Tibial artery (tissue), 4 donors: ENCODE measurements at regions not wholly inside any gene's neighbourhood (a gene's known extent, or its start where the extent isn't known, plus 50 kb on each side); places are given as distances from the start of the nearest gene placed in this dataset.

Experiments
- DNase-seq, 2 donors: peaks; one replicate each; pipeline ENCODE4 v3.0.0-alpha.2; 2019
- H3K27ac ChIP-seq, 2 donors: fragments of 200-600 bp; sonication (generic) in 1 of 2; 1 replicate in 1 of 2; 2 replicates in 1 of 2; pipeline ENCODE4 v1.5.1; 2018 to 2019; ENCODE audit warnings: mild to moderate bottlenecking in 1 of 2
- H3K27me3 ChIP-seq, 2 donors: fragments of 200-600 bp; sonication (generic) in 1 of 2; one replicate each; pipeline versions ENCODE4 v1.5.1 to v1.6.0; 2016 to 2019
- H3K36me3 ChIP-seq, 3 donors: fragments of 200-600 bp; sonication (generic) in 2 of 3; one replicate each; pipeline ENCODE4 v1.5.1; 2016 to 2019; ENCODE audit warnings: mild to moderate bottlenecking in 2 of 3
- H3K4me1 ChIP-seq, 4 donors: fragments of 200-600 bp; sonication (generic) in 2 of 4; 1 replicate in 3 of 4; 2 replicates in 1 of 4; pipeline ENCODE4 v1.5.1; 2016 to 2019
- H3K4me3 ChIP-seq, 2 donors: fragments of 200-600 bp; sonication (generic) in 1 of 2; 1 replicate in 1 of 2; 2 replicates in 1 of 2; pipeline ENCODE4 v1.5.1; 2018 to 2019; ENCODE audit warnings: mild to moderate bottlenecking in 2 of 2
- H3K9me3 ChIP-seq, 3 donors: fragments of 200-600 bp; sonication (generic) in 1 of 3; one replicate each; pipeline ENCODE4 v1.5.1; 2016 to 2019
- intact Hi-C: fragments of 100-400 bp; cut with DNase I; formaldehyde crosslinking; loops from one replicate; pipeline ENCODE4 v1.15.0; 2023; ENCODE audit warnings: low total_unique reads
- TF ChIP-seq, protein P1 (sequence below), 2 experiments: fragments of 200-600 bp in 1 of 2; fragments of 450-650 bp in 1 of 2; IDR thresholded peaks; one replicate each; pipeline ENCODE4 v1.5.1; 2017 to 2019; ENCODE audit warnings: antibody characterized with exemption in 2 of 2, mild to moderate bottlenecking in 1 of 2, moderate library complexity in 1 of 2

DNA sequence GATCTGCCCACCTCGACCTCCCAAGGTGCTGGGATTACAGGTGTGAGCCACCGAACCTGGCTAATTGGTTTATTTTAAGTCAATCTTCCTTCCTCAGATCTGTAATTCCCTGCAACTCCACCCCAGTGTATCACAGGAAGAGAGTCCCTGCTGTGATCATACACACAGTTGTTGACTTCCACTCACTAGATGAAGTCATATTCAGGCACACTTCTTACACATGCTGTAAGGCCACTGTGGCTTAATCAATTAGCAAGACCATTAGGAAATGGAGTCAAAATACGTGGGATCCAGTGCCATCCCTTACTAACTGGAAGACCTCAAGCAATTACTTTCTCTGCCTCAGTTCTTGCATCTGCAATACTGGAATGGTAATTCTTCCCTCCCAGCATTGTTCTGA, 66.1 kb upstream of the PAX2 start:
- intact Hi-C loops = no loop called here
- Histone ChIP-seq H3K9me3 (no peaks in the 10 kb centered on the region), H3K27ac (no peak overlapping the region), H3K4me1 (peaks cover 0 to 3% (median 1%) of the 10 kb centered on the region in 4 donors), H3K36me3 (no peaks in the 10 kb centered on the region), H3K4me3 (no peak overlapping the region), H3K27me3 (peaks cover 0 to 72% of the 10 kb centered on the region in 2 donors)
- TF ChIP-seq, protein P1, sequence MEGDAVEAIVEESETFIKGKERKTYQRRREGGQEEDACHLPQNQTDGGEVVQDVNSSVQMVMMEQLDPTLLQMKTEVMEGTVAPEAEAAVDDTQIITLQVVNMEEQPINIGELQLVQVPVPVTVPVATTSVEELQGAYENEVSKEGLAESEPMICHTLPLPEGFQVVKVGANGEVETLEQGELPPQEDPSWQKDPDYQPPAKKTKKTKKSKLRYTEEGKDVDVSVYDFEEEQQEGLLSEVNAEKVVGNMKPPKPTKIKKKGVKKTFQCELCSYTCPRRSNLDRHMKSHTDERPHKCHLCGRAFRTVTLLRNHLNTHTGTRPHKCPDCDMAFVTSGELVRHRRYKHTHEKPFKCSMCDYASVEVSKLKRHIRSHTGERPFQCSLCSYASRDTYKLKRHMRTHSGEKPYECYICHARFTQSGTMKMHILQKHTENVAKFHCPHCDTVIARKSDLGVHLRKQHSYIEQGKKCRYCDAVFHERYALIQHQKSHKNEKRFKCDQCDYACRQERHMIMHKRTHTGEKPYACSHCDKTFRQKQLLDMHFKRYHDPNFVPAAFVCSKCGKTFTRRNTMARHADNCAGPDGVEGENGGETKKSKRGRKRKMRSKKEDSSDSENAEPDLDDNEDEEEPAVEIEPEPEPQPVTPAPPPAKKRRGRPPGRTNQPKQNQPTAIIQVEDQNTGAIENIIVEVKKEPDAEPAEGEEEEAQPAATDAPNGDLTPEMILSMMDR (IDR thresholded peaks at IDR 0.05) = no peak
- no peak for DNase-seq

- no peak for DNase-seq
- intact Hi-C loops = no loop called here
- Histone ChIP-seq H3K4me1 (peaks cover 0 to 3% (median 1%) of the 10 kb centered on the region in 4 donors), H3K4me3 (no peak overlapping the region), H3K27me3 (peaks cover 0 to 93% of the 10 kb centered on the region in 2 donors), H3K27ac (no peak overlapping the region), H3K36me3 (no peaks in the 10 kb centered on the region), H3K9me3 (no peaks in the 10 kb centered on the region)
- TF ChIP-seq, protein P1 (IDR thresholded peaks at IDR 0.05) = no peak
Measured at GRCh38 chr10:100683004-100683403, 62.4 kb upstream of the PAX2 start.

GRCh38 chr10:100683545-100684300, 61.7 kb upstream of the PAX2 start:
- H3K9me3 ChIP-seq = no peaks in the 10 kb centered on the region
- intact Hi-C loops = no loop called here
- no peak for DNase-seq
- H3K4me1 ChIP-seq = peaks cover 0 to 3% (median 1%) of the 10 kb centered on the region in 4 donors
- TF ChIP-seq, protein P1 (IDR thresholded peaks at IDR 0.05) = no peak
- H3K27ac ChIP-seq = no peak overlapping the region
- no peaks in the 10 kb centered on the region for H3K36me3 ChIP-seq
- no peak overlapping the region for H3K4me3 ChIP-seq
- peaks cover 0 to 95% of the 10 kb centered on the region in 2 donors for H3K27me3 ChIP-seq

GRCh38 chr10:100684688-100685235, 60.6 kb upstream of the PAX2 start:
- intact Hi-C loops = no loop called here
- H3K9me3 ChIP-seq = no peaks in the 10 kb centered on the region
- TF ChIP-seq, protein P1 (IDR thresholded peaks at IDR 0.05) = no peak
- no peak overlapping the region for H3K27ac ChIP-seq
- no peaks in the 10 kb centered on the region for H3K36me3 ChIP-seq
- H3K27me3 ChIP-seq = peaks cover 0 to 95% of the 10 kb centered on the region in 2 donors
- no peak overlapping the region for H3K4me3 ChIP-seq
- peaks cover 0 to 3% (median 1%) of the 10 kb centered on the region in 4 donors for H3K4me1 ChIP-seq
- DNase-seq = no peak

DNA sequence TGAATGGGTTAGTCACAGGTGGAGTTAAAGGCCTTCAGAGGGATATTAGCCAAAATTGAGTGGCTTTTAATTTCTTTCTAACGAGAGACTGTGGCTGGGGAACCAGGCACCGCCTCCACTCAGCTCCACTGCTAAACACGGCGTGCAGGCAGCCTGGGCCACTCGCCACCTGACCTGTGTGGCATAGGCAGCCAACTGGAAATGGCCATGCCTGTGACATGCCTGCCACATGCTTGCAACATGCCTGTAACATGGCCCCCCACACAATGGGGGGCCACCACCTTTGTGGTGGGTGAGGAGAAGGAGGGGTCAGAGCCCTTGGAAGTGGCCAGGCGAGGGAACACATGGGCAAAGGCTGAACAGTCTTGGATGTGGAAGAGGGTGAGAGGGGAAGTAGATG, 60.1 kb upstream of the PAX2 start:
- no peaks in the 10 kb centered on the region for H3K9me3 ChIP-seq
- peaks cover 0 to 94% of the 10 kb centered on the region in 2 donors for H3K27me3 ChIP-seq
- intact Hi-C loops = no loop called here
- peaks cover 0 to 3% (median 1%) of the 10 kb centered on the region in 4 donors for H3K4me1 ChIP-seq
- no peaks in the 10 kb centered on the region for H3K36me3 ChIP-seq
- H3K27ac ChIP-seq = no peak overlapping the region
- TF ChIP-seq, protein P1 (IDR thresholded peaks at IDR 0.05) = no peak
- no peak overlapping the region for H3K4me3 ChIP-seq
- DNase-seq = no peak
